ENCODE measurements at regions not wholly inside any gene's neighbourhood (a gene's known extent, or its start where the extent isn't known, plus 50 kb on each side); places are given as distances from the start of the nearest gene placed in this dataset.

- no peak for TF ChIP-seq CTCF (IDR thresholded peaks at IDR 0.05)
- Mint-ChIP-seq H3K36me3 (no peaks in the 10 kb centered on the region), H3K9me3 (no peaks in the 10 kb centered on the region)
Measured at GRCh38 chr3:113094337-113095221, 103.8 kb downstream of the GTPBP8 start.

GRCh38 chr3:113096188-113096892 lies 105.6 kb downstream of the GTPBP8 start:
- no peaks in the 10 kb centered on the region for H3K27me3 Mint-ChIP-seq (ENCODE audit: low read depth in 2 of 2)
- H3K4me3 Mint-ChIP-seq: no peak overlapping the region
- Histone ChIP-seq H3K27ac (ENCODE audit: low read length) (no peak overlapping the region), H3K4me3 (ENCODE audit: low read length) (no peak overlapping the region), H3K27me3 (ENCODE audit: control insufficient read depth, insufficient read depth, low read length) (no peaks in the 10 kb centered on the region), H3K4me1 (ENCODE audit: control insufficient read depth, insufficient read depth, low read length) (no peaks in the 10 kb centered on the region), H3K9me3 (ENCODE audit: control insufficient read depth, insufficient read depth, low read length) (no peaks in the 10 kb centered on the region), H3K36me3 (ENCODE audit: control insufficient read depth, insufficient read depth, low read length) (no peaks in the 10 kb centered on the region)
- no peaks in the 10 kb centered on the region for H3K9me3 Mint-ChIP-seq
- H3K27ac Mint-ChIP-seq: no peak overlapping the region
- no peak for TF ChIP-seq CTCF (IDR thresholded peaks at IDR 0.05)
- WGBS (ENCODE audit: insufficient coverage): 100% methylated on average over 1 of the region's 2 CpGs
- no peaks in the 10 kb centered on the region for H3K4me1 Mint-ChIP-seq
- H3K36me3 Mint-ChIP-seq: no peaks in the 10 kb centered on the region
- intact Hi-C loops (cut with micrococcal nuclease): no loop called here
- DNase-seq (no peak), ATAC-seq (no peak)

More at GRCh38 chr3:113094337-113095221, 103.8 kb downstream of the GTPBP8 start:
- DNase-seq: no peak
- Histone ChIP-seq H3K27me3 (ENCODE audit: control insufficient read depth, insufficient read depth, low read length) (no peaks in the 10 kb centered on the region), H3K4me1 (ENCODE audit: control insufficient read depth, insufficient read depth, low read length) (no peaks in the 10 kb centered on the region), H3K4me3 (ENCODE audit: low read length) (no peak overlapping the region), H3K36me3 (ENCODE audit: control insufficient read depth, insufficient read depth, low read length) (no peaks in the 10 kb centered on the region), H3K27ac (ENCODE audit: low read length) (no peak overlapping the region), H3K9me3 (ENCODE audit: control insufficient read depth, insufficient read depth, low read length) (no peaks in the 10 kb centered on the region)
- Mint-ChIP-seq H3K27me3 (ENCODE audit: low read depth in 2 of 2) (no peaks in the 10 kb centered on the region), H3K4me1 (no peaks in the 10 kb centered on the region), H3K27ac (no peak overlapping the region), H3K4me3 (no peak overlapping the region)
- intact Hi-C loops (cut with micrococcal nuclease): no loop called here
- 96% methylated on average over 7 of the region's 7 CpGs for WGBS (ENCODE audit: insufficient coverage)
- no peak for ATAC-seq

GRCh38 chr3:113097960-113098447 lies 107.2 kb downstream of the GTPBP8 start:
- Histone ChIP-seq H3K36me3 (ENCODE audit: control insufficient read depth, insufficient read depth, low read length) (no peaks in the 10 kb centered on the region), H3K27ac (ENCODE audit: low read length) (no peak overlapping the region), H3K4me3 (ENCODE audit: low read length) (no peak overlapping the region), H3K9me3 (ENCODE audit: control insufficient read depth, insufficient read depth, low read length) (no peaks in the 10 kb centered on the region), H3K27me3 (ENCODE audit: control insufficient read depth, insufficient read depth, low read length) (no peaks in the 10 kb centered on the region), H3K4me1 (ENCODE audit: control insufficient read depth, insufficient read depth, low read length) (no peaks in the 10 kb centered on the region)
- no peak for DNase-seq
- 90% methylated on average over 3 of the region's 3 CpGs for WGBS (ENCODE audit: insufficient coverage)
- no peak for ATAC-seq
- H3K27ac Mint-ChIP-seq: no peak overlapping the region
- H3K27me3 Mint-ChIP-seq (ENCODE audit: low read depth in 2 of 2): no peaks in the 10 kb centered on the region
- TF ChIP-seq CTCF (IDR thresholded peaks at IDR 0.05): no peak
- no peaks in the 10 kb centered on the region for H3K36me3 Mint-ChIP-seq
- H3K4me1 Mint-ChIP-seq: no peaks in the 10 kb centered on the region
- intact Hi-C loops (cut with micrococcal nuclease): no loop called here
- no peak overlapping the region for H3K4me3 Mint-ChIP-seq
- no peaks in the 10 kb centered on the region for H3K9me3 Mint-ChIP-seq
